BE2C (cell line): ENCODE measurements at regions not wholly inside any gene's neighbourhood (a gene's known extent, or its start where the extent isn't known, plus 50 kb on each side); places are given as distances from the start of the nearest gene placed in this dataset.
"Not testable (repeated sequence)": the region's sequence is repeated elsewhere in the genome, so short reads cannot be mapped to it uniquely, and the experiment has no call there.

ENCODE experiments used
- DNase-seq: peaks from one replicate; pipeline ENCODE4 v3.0.0-alpha.2; 2020
- H3K27me3 ChIP-seq: fragments of 250-450 bp; sonication (Bioruptor Pico); 2 replicates; pipeline ENCODE4 v1.5.1; 2020; ENCODE audit warnings: mild to moderate bottlenecking
- H3K36me3 ChIP-seq: fragments of 250-450 bp; sonication (Bioruptor Pico); 2 replicates; pipeline ENCODE4 v1.5.1; 2020; ENCODE audit warnings: mild to moderate bottlenecking
- H3K4me1 ChIP-seq: fragments of 250-450 bp; sonication (Bioruptor Pico); 2 replicates; pipeline ENCODE4 v1.5.1; 2020
- H3K4me3 ChIP-seq: 2 replicates; pipeline ENCODE4 v1.5.1; 2011; ENCODE audit warnings: low read depth, low read length
- H3K9me3 ChIP-seq: fragments of 250-450 bp; sonication (Bioruptor Pico); 2 replicates; pipeline ENCODE4 v1.5.1; 2020
- CTCF ChIP-seq: IDR thresholded peaks from 2 replicates; pipeline ENCODE4 v1.5.1; 2012; ENCODE audit warnings: mild to moderate bottlenecking, low read depth, low read length

DNA sequence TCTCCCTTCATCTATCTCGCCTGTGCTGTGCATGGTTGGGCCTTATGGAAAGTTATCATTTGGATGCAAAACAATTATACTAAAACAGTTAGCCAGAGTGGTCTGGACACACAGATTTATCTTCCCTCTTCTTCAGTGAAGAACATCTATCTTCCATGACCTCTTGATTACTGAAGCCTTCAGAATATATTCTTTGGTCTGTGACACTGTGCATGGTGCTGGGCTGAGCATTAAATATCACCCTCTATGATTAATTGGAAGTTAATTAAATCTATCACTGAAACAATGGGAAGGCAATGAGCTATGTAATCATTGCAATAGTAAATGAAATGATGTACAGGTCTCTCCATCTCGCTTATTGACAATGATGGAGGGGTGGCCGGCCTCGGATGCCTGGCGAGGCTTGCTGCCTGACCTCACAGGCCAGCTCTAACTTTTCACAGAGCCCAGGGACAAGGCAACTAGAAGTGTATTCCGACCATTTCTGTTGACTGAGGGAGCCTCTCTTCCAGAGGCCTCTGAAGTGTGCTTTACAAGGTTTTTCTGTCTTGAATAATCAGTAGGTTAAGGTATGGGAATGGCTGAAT lies 186.6 kb downstream of the NKX6-1 start:
- Histone ChIP-seq H3K27me3 (no peaks in the 10 kb centered on the region), H3K4me3 (no peak overlapping the region), H3K4me1 (peaks cover 10% of the 10 kb centered on the region; the same call in 1 of the 2 replicates), H3K9me3 (no peaks in the 10 kb centered on the region), H3K36me3 (no peaks in the 10 kb centered on the region)
- peak; percentile 58 for DNase-seq
- TF ChIP-seq CTCF, result no peak

DNA sequence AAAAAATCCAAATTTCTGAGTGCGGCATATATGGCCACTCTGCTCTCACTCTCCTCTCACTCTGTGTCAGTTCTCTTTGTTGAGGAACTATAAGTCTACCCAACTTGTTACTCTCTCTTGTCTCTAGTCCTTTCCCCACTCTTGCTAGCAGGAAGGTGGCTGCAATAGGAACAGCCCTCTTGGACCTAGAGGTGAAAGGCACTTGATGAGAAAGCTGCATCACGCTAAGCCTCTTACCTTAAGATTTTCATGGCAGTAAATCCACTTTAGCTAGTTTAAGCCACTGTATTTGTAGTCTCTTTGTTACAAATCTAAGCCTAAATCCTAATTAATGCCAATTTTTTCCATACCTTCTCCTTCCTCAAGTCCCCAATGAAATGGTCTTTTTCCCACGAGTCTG lies 189.9 kb downstream of the NKX6-1 start:
- TF ChIP-seq CTCF, result no peak
- Histone ChIP-seq H3K27me3 (no peaks in the 10 kb centered on the region), H3K36me3 (no peaks in the 10 kb centered on the region), H3K4me3 (no peak overlapping the region), H3K4me1 (peaks cover 3% of the 10 kb centered on the region; the same call in 1 of the 2 replicates), H3K9me3 (no peaks in the 10 kb centered on the region)
- no peak for DNase-seq

DNA sequence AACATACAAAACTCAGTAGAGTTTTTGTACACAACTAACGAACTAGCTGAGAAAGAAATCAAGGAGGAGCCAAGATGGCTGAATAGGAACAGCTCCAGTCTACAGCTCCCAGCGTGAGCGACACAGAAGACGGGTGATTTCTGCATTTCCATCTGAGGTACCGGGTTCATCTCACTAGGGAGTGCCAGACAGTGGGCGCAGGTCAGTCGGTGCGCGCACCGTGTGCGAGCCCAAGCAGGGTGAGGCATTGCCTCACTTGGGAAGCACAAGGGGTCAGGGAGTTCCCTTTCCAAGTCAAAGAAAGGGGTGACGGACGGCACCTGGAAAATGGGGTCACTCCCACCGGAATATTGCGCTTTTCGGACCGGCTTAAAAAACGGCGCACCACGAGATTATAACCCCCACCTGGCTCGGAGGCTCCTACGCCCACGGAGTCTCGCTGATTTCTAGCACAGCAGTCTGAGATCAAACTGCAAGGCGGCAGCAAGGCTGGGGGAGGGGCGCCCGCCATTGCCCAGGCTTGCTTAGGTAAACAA lies 200.3 kb downstream of the NKX6-1 start:
- H3K36me3 ChIP-seq, H3K4me1 ChIP-seq, H3K4me3 ChIP-seq, H3K27me3 ChIP-seq, H3K9me3 ChIP-seq, DNase-seq: not testable (repeated sequence)

DNA sequence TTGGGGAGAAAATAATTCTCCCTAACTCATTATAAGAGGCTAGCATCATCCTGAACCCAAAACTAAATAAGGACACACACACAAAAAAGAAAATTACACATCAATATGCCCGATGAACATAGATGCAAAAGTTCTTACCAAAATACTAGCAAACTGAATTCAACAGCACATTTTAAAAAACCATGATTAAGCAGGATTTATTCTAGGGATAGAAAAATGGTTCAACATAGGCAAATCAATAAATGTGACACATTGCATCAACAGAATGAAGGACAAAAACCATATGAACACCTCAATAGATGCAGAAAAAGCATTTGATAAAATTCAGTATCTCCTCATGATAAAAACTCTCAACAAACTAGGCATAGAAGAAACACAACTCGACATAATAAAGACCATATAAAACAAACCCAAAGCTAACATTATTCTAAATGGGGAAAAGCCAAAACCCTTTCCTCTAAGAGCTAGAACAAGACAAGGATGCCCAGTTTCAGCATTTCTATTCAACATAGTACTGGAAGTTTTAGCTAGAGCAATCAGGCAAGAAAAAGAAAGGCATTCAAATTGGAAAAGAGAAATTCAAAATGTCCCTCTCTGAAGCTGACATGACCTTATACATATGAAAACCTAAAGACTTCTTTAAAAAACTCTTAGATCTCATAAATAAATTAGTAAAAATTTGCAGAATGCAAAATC lies 200.9 kb downstream of the NKX6-1 start:
- DNase-seq, result no peak
- H3K4me3 ChIP-seq, result no peak overlapping the region

DNA sequence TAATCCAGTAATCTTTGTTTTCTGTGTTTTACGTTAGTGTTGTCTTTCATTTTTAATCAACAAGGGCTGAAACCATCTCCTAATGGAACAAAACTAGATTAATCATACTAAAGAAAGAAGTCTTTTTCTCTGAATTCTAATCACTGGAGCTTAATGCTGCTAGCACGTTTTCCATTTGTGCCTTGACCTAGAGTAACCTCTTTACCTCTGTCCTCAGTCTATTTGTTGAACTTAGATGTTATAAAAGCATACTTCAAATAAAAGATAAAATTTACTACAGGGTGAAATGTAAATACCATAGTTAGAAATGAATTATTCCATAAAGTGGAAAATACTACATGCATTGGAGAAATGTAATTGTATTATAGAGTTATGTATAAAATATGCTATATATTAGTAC lies 207.1 kb downstream of the NKX6-1 start:
- no peaks in the 10 kb centered on the region; the same call in 1 of the 2 replicates for H3K36me3 ChIP-seq
- no peak overlapping the region for H3K4me3 ChIP-seq
- no peaks in the 10 kb centered on the region for H3K4me1 ChIP-seq
- H3K9me3 ChIP-seq, result no peaks in the 10 kb centered on the region
- no peak for TF ChIP-seq CTCF
- H3K27me3 ChIP-seq, result no peaks in the 10 kb centered on the region
- DNase-seq, result no peak

More for the DNA sequence above, 200.9 kb downstream of the NKX6-1 start:
- H3K9me3 ChIP-seq, result no peaks in the 10 kb centered on the region
- no peak for TF ChIP-seq CTCF
- H3K4me1 ChIP-seq, result no peaks in the 10 kb centered on the region
- H3K36me3 ChIP-seq, result no peaks in the 10 kb centered on the region; the same call in 1 of the 2 replicates
- H3K27me3 ChIP-seq, result no peaks in the 10 kb centered on the region

- Histone ChIP-seq H3K27me3 (no peaks in the 10 kb centered on the region), H3K9me3 (no peaks in the 10 kb centered on the region), H3K4me3 (no peak overlapping the region), H3K4me1 (peaks cover 10% of the 10 kb centered on the region), H3K36me3 (no peaks in the 10 kb centered on the region)
- TF ChIP-seq CTCF, result no peak
- DNase-seq, result no peak
These were observed 213.0 kb downstream of the NKX6-1 start for GRCh38 chr4:84286048-84286447.
